Fibroblast of the conjunctiva (primary cell): ENCODE measurements at regions not wholly inside any gene's neighbourhood (a gene's known extent, or its start where the extent isn't known, plus 50 kb on each side); places are given as distances from the start of the nearest gene placed in this dataset.
"Not testable (repeated sequence)": the region's sequence is repeated elsewhere in the genome, so short reads cannot be mapped to it uniquely, and the experiment has no call there.

Experiments used
- DNase-seq: peaks from one replicate; pipeline ENCODE4 v3.0.0-alpha.2; 2010; ENCODE audit warnings: low read depth

DNA sequence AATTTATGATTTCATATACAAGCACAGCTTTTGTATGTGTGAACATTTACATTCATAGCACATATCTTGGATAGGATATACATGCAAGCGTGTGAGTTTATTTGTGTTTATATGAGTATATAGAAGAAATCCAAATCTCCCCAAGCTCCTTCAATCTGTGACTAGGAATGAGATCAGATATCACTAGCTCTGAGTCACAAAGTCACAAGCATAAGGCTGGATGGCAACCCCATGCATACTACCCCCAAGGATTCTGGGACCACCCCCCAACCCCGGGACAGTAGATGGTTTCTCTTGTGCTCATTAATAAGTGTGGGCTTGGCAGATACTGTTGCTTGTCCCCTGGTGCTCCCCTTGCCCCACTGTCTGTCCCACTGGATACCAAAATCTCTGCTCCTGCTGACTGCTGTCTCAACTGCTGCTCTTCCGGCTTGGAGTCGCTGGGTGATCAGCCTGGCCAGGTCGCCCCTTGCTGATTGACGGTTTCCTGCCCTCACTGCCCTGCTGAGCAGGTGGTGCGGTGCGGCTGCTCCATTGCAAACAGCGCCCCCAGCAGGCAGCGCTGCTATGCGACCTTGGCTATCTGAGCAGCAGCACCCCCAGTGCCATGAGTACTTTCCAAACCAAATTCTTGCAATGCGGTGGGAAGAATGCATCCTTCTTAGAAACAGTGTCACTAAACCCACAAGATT is 279.4 kb downstream of the CD83 start:
- no peak for DNase-seq

GRCh38 chr6:14397518-14397901 is 279.9 kb downstream of the CD83 start:
- no peak for DNase-seq

DNA sequence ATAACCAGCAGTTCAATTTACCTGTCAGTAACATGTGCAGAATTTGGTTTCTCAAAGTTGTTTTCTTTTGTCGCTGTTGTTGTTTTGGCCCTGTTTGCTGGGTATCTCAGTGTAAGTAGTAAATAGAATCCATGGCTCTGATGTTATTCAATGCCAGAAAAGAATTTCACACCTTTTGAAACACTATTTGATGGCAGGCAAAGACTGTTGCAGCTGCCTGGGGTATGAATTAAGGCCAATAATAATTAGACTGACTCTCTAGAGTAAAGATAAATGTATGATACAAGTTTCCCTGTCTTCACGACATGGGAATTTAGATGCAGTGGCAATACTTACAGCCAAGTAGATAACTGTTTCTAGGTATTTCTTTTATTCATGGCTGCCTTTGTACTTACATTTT is 281.4 kb downstream of the CD83 start:
- DNase-seq = no peak

GRCh38 chr6:14399635-14400034 is 282.1 kb downstream of the CD83 start:
- no peak for DNase-seq

- DNase-seq = no peak
Observed at GRCh38 chr6:14401246-14401645, 283.7 kb downstream of the CD83 start.

- no peak for DNase-seq
Observed at GRCh38 chr6:14406614-14407331, 289.2 kb downstream of the CD83 start.

DNA sequence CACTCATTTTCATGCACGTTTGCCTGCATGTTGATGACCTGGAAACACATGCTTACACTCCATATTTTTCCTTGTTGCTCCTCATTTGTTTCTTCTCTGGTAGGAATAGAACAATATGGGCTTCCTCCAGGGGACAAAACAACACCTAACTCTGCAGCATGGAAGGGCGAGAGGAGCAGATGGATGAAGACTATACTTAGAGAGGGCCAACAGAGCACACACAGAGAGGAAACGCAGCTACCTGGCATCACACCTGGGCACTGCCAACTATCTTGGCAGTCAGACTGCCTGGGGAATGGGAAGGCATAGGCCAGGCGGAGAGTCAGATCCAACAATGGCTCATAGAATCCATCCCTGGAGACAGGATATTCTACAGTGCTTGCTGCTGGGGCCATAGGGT is 290.9 kb downstream of the CD83 start:
- no peak for DNase-seq

GRCh38 chr6:14412026-14412425 is 294.5 kb downstream of the CD83 start:
- DNase-seq = no peak

DNA sequence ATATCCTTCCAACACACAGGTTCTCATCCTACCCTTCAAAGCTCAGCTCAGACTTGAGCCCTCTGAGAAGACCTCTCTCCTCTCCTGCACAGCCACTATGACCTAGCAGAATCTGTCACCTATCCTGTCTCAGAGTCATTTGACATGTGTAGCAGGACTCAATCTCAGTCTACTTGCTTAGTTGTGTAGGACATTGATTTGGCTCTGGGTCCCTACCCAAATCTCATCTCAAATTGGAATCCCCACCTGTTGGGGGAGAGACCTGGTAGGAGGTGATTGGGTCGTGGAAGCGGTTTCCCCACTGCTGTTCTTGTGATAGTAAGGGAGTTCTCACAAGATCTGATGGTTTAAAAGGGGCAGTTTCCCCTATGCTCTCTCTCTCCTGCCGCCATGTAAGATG is 297.9 kb downstream of the CD83 start:
- DNase-seq = no peak

GRCh38 chr6:14417377-14417776 is 299.8 kb downstream of the CD83 start:
- no peak for DNase-seq

GRCh38 chr6:14419224-14419623 is 301.7 kb downstream of the CD83 start:
- DNase-seq = not testable (repeated sequence)

- DNase-seq = no peak
Observed at GRCh38 chr6:14422061-14422460, 304.5 kb downstream of the CD83 start.

GRCh38 chr6:14422917-14423316 is 305.3 kb downstream of the CD83 start:
- no peak for DNase-seq

DNA sequence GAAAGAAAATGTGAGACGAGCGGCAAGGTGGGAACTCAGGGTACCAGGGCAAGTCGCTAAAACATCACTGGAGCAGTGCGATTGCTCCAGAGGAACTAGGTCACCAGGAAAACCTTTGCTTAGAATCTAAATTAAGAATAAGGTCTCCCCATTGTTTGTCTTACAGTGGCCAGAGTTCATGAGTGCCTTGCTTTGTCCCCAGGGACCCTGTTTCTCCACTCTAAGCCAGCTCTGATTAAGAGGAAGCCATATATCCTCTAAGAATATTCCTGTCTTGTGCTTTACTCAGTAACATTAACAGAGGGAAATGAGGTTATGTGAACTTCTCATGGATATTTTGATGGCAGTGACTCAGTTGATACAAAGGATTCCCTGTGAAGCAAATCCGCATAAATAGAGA is 305.8 kb downstream of the CD83 start:
- DNase-seq = no peak

- no peak for DNase-seq
Observed at GRCh38 chr6:14423955-14424354, 306.4 kb downstream of the CD83 start.

DNA sequence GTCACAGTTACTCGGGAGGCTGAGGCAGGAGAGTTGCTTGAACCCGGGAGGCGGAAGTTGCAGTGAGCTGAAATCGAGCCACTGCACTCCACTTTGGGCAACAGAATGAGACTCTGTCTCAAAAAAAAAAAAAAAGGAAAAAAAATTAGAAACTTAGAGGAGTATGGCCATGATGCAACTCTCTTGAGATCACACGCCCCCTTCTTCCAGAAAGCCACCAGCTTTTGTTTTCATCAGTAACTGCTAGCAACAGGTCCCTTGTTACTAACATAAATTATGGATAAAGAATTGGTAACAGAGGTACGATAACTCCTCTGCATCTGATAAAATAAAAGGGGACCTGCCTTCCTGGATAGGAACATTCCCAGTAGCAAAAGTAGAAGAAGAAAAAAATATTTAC is 308.2 kb downstream of the CD83 start:
- no peak for DNase-seq

- no peak for DNase-seq
Observed at GRCh38 chr6:14426281-14426680, 308.7 kb downstream of the CD83 start.

- no peak for DNase-seq
Observed at GRCh38 chr6:14428269-14428668, 310.7 kb downstream of the CD83 start.

GRCh38 chr6:14429396-14429795 is 311.8 kb downstream of the CD83 start:
- DNase-seq = no peak

DNA sequence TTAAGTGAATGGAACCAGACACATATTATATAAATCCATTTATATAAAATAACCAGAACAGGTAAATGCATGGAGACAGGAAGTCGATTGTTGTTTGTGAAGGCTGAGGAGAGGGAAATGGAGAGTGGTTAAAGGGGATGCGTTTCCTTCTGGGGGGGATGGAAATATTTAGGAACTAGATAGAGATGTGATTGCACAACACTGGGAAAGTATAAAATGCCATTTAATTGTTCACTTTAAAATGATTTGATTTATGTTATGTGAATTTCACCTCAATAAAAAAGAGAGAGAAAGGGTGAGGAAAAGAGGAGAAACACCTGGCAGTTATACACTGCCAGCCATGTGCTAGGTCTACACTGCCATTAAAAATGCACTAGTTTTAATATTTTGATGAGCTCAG is 312.6 kb downstream of the CD83 start:
- DNase-seq = no peak

GRCh38 chr6:14431385-14432330 is 314.1 kb downstream of the CD83 start:
- no peak for DNase-seq

- DNase-seq = no peak
Observed at GRCh38 chr6:14434916-14435690, 317.5 kb downstream of the CD83 start.
